NT2/D1 (cell line): ENCODE measurements at regions not wholly inside any gene's neighbourhood (a gene's known extent, or its start where the extent isn't known, plus 50 kb on each side); places are given as distances from the start of the nearest gene placed in this dataset.
A peak's percentile ranks its signal among the peaks of the same experiment; 100 is the strongest.

ENCODE experiments used
- DNase-seq: peaks from one replicate; pipeline ENCODE4 v3.0.0-alpha.2; 2011; ENCODE audit warnings: low read depth, low spot score
- H3K27me3 ChIP-seq: 2 replicates; pipeline ENCODE4 v1.6.0; 2011; ENCODE audit warnings: mild to moderate bottlenecking; ENCODE audit not compliant: insufficient read length, insufficient read depth
- H3K36me3 ChIP-seq: 2 replicates; pipeline ENCODE4 v1.6.1; 2011; ENCODE audit warnings: mild to moderate bottlenecking, low read length, mixed read lengths; ENCODE audit not compliant: insufficient read depth, insufficient read length
- H3K4me1 ChIP-seq: 2 replicates; pipeline ENCODE4 v1.5.1; 2011; ENCODE audit not compliant: insufficient read depth, insufficient read length
- H3K4me3 ChIP-seq: 2 replicates; pipeline ENCODE4 v1.5.1; 2011; ENCODE audit warnings: low read depth; ENCODE audit not compliant: insufficient read length
- H3K9ac ChIP-seq: 2 replicates; pipeline ENCODE4 v1.6.0; 2011; ENCODE audit warnings: low read depth; ENCODE audit not compliant: insufficient read length
- H3K9me3 ChIP-seq: 2 replicates; pipeline ENCODE4 v1.5.1; 2011; ENCODE audit warnings: mild to moderate bottlenecking, low read length; ENCODE audit not compliant: insufficient read depth
- SUZ12 ChIP-seq: IDR thresholded peaks from 2 replicates; pipeline ENCODE4 v1.6.1; 2011; ENCODE audit not compliant: insufficient read length, insufficient read depth; ENCODE audit errors: extremely low read depth
- YY1 ChIP-seq: IDR thresholded peaks from 2 replicates; pipeline ENCODE4 v1.6.1; 2011; ENCODE audit not compliant: insufficient read length, insufficient read depth
- ZNF274 ChIP-seq: IDR thresholded peaks from 2 replicates; pipeline ENCODE4 v1.6.1; 2011; ENCODE audit warnings: mild to moderate bottlenecking, low read depth, low read length

DNA sequence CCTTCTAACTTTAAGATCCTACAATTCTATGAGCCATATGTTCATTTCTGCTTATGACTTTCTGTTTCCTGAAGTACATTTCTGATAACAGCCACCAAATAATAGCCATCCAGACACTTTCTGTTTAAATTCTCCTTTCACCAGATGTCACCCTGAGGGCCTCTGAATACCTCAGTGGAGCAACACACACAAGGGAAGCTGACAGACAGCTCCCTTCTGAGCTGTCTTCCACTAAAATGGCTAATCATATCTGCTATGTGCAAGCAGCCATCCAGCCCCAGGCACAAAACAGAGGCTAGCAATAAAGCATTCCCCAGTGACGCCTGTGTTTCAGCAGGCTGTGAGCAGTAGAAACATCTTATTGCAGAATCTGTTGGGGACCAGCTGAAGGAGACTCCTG is 666.6 kb upstream of the UBE2E2 start:
- TF ChIP-seq YY1 (no peak), SUZ12 (no peak), ZNF274 (no peak)
- no peaks in the 10 kb centered on the region for H3K9me3 ChIP-seq
- DNase-seq: no peak
- H3K36me3 ChIP-seq: no peaks in the 10 kb centered on the region
- no peaks in the 10 kb centered on the region for H3K4me1 ChIP-seq
- no peak overlapping the region for H3K9ac ChIP-seq
- no peaks in the 10 kb centered on the region for H3K27me3 ChIP-seq
- H3K4me3 ChIP-seq: no peak overlapping the region

DNA sequence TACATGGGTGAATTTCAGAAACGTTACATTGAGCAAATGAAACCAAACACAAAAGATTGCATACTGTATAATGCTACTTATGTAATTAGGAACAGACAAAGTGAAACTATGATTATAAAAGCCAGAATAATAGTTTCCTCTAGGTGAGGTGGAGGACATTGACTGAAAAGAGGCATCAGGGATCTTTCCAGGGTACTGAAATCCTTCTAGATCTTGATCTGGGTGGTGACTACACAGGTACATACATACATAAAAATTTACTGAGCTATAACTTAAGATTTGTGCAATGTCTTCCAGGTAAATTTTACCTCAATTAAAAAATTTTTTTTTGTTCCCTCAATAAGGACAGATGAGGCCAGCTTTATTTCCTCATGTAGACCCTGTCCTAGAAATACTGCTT is 665.6 kb upstream of the UBE2E2 start:
- Histone ChIP-seq H3K27me3 (no peaks in the 10 kb centered on the region), H3K4me1 (no peaks in the 10 kb centered on the region), H3K9me3 (no peaks in the 10 kb centered on the region), H3K9ac (no peak overlapping the region), H3K36me3 (no peaks in the 10 kb centered on the region), H3K4me3 (no peak overlapping the region)
- TF ChIP-seq ZNF274 (no peak), SUZ12 (no peak), YY1 (no peak)
- no peak for DNase-seq

GRCh38 chr3:22542311-22542710 is 660.8 kb upstream of the UBE2E2 start:
- H3K27me3 ChIP-seq: no peaks in the 10 kb centered on the region
- no peaks in the 10 kb centered on the region for H3K9me3 ChIP-seq
- no peak for DNase-seq
- TF ChIP-seq YY1 (no peak), ZNF274 (no peak), SUZ12 (no peak)
- no peaks in the 10 kb centered on the region for H3K4me1 ChIP-seq
- no peak overlapping the region for H3K4me3 ChIP-seq
- H3K9ac ChIP-seq: no peak overlapping the region
- H3K36me3 ChIP-seq: no peaks in the 10 kb centered on the region

GRCh38 chr3:22555753-22556435 is 647.2 kb upstream of the UBE2E2 start:
- DNase-seq: no peak
- Histone ChIP-seq H3K9ac (no peak overlapping the region), H3K27me3 (no peaks in the 10 kb centered on the region), H3K4me3 (no peak overlapping the region), H3K36me3 (no peaks in the 10 kb centered on the region), H3K9me3 (no peaks in the 10 kb centered on the region), H3K4me1 (no peaks in the 10 kb centered on the region)
- TF ChIP-seq ZNF274 (no peak), YY1 (no peak), SUZ12 (no peak)

GRCh38 chr3:22565393-22565792 is 637.7 kb upstream of the UBE2E2 start:
- Histone ChIP-seq H3K36me3 (no peaks in the 10 kb centered on the region), H3K4me3 (no peak overlapping the region), H3K9ac (no peak overlapping the region), H3K27me3 (no peaks in the 10 kb centered on the region), H3K4me1 (no peaks in the 10 kb centered on the region), H3K9me3 (no peaks in the 10 kb centered on the region)
- no peak for DNase-seq
- TF ChIP-seq YY1 (no peak), ZNF274 (no peak), SUZ12 (no peak)

DNA sequence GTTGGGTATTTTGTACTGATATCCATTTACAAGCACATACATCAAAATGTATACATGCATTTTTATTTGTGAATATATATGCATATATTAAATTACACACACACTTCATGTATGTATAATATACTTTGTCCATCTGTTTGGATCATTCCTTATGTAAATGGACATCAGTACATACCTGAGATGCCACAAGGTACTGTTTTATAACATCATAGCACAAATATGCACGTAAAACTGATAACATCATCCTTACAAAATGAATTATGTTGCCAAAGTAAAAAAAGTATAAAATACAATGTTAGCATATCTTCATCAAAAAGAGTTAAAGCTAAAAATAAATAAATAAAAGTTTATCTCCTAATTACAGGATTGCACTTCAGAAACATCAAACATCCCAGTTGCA is 634.8 kb upstream of the UBE2E2 start:
- no peaks in the 10 kb centered on the region for H3K4me1 ChIP-seq
- H3K4me3 ChIP-seq: no peak overlapping the region
- no peak for TF ChIP-seq ZNF274
- no peaks in the 10 kb centered on the region for H3K9me3 ChIP-seq
- H3K9ac ChIP-seq: no peak overlapping the region
- no peak for DNase-seq
- H3K27me3 ChIP-seq: no peaks in the 10 kb centered on the region
- no peaks in the 10 kb centered on the region for H3K36me3 ChIP-seq

DNA sequence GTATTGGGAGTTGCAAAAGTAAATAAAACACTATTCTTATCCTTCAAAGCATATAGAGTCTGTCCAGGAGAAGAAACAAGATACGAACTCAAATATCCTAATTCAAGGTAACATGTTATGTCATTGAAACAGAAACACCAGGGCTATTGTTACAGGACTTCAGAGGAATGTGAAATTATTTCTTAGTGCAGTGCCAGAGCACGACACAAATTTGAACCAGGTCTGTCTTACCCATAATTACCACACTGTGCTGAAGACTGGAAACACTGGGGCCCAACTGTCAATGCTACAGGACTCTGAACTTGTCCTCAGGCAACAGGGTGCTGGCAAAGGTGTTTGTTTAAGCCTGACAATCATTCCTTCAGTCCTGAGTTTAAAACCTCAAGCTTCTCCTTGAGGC is 633.6 kb upstream of the UBE2E2 start:
- H3K36me3 ChIP-seq: no peaks in the 10 kb centered on the region
- H3K4me1 ChIP-seq: no peaks in the 10 kb centered on the region
- no peaks in the 10 kb centered on the region for H3K9me3 ChIP-seq
- no peaks in the 10 kb centered on the region for H3K27me3 ChIP-seq
- no peak overlapping the region for H3K4me3 ChIP-seq
- TF ChIP-seq YY1: no peak
- no peak for TF ChIP-seq ZNF274
- TF ChIP-seq SUZ12: no peak
- no peak for DNase-seq
- no peak overlapping the region for H3K9ac ChIP-seq

- Histone ChIP-seq H3K36me3 (no peaks in the 10 kb centered on the region), H3K9ac (no peak overlapping the region), H3K9me3 (no peaks in the 10 kb centered on the region), H3K4me3 (no peak overlapping the region), H3K27me3 (no peaks in the 10 kb centered on the region), H3K4me1 (no peaks in the 10 kb centered on the region)
- no peak for TF ChIP-seq YY1
- no peak for TF ChIP-seq SUZ12
- TF ChIP-seq ZNF274: no peak
- peak; percentile 6 for DNase-seq
Measured at GRCh38 chr3:22581007-22581406, 622.1 kb upstream of the UBE2E2 start.
